ENCODE measurements at regions not wholly inside any gene's neighbourhood (a gene's known extent, or its start where the extent isn't known, plus 50 kb on each side); places are given as distances from the start of the nearest gene placed in this dataset.

GRCh38 chr4:85152480-85152879 lies 186.0 kb upstream of the WDFY3 start:
- TF ChIP-seq, protein P1, sequence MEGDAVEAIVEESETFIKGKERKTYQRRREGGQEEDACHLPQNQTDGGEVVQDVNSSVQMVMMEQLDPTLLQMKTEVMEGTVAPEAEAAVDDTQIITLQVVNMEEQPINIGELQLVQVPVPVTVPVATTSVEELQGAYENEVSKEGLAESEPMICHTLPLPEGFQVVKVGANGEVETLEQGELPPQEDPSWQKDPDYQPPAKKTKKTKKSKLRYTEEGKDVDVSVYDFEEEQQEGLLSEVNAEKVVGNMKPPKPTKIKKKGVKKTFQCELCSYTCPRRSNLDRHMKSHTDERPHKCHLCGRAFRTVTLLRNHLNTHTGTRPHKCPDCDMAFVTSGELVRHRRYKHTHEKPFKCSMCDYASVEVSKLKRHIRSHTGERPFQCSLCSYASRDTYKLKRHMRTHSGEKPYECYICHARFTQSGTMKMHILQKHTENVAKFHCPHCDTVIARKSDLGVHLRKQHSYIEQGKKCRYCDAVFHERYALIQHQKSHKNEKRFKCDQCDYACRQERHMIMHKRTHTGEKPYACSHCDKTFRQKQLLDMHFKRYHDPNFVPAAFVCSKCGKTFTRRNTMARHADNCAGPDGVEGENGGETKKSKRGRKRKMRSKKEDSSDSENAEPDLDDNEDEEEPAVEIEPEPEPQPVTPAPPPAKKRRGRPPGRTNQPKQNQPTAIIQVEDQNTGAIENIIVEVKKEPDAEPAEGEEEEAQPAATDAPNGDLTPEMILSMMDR (IDR thresholded peaks at IDR 0.05; ENCODE audit: low read depth, low read length, missing input control) = no peak
- TF ChIP-seq RAD21 (IDR thresholded peaks at IDR 0.05) (no peak), TAF1 (conservative IDR thresholded peaks at IDR 0.05) (no peak), FOXA1 (IDR thresholded peaks at IDR 0.05) (no peak), YY1 (IDR thresholded peaks at IDR 0.05) (no peak), SP1 (IDR thresholded peaks at IDR 0.05) (no peak), REST (IDR thresholded peaks at IDR 0.05) (no peak), RXRA (IDR thresholded peaks at IDR 0.05) (no peak), GABPA (IDR thresholded peaks at IDR 0.05 in 1 of 2, conservative IDR thresholded peaks at IDR 0.05 in 1 of 2) (no peak), HNF4G (IDR thresholded peaks at IDR 0.05) (no peak), EGR1 (IDR thresholded peaks at IDR 0.05; ENCODE audit: low read depth in 2 of 2) (no peak)
- TF ChIP-seq, protein P2, sequence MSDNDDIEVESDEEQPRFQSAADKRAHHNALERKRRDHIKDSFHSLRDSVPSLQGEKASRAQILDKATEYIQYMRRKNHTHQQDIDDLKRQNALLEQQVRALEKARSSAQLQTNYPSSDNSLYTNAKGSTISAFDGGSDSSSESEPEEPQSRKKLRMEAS (IDR thresholded peaks at IDR 0.05) = no peak
- TF ChIP-seq, protein P3, sequence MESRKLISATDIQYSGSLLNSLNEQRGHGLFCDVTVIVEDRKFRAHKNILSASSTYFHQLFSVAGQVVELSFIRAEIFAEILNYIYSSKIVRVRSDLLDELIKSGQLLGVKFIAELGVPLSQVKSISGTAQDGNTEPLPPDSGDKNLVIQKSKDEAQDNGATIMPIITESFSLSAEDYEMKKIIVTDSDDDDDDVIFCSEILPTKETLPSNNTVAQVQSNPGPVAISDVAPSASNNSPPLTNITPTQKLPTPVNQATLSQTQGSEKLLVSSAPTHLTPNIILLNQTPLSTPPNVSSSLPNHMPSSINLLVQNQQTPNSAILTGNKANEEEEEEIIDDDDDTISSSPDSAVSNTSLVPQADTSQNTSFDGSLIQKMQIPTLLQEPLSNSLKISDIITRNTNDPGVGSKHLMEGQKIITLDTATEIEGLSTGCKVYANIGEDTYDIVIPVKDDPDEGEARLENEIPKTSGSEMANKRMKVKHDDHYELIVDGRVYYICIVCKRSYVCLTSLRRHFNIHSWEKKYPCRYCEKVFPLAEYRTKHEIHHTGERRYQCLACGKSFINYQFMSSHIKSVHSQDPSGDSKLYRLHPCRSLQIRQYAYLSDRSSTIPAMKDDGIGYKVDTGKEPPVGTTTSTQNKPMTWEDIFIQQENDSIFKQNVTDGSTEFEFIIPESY (IDR thresholded peaks at IDR 0.05) = no peak
